Gastroesophageal sphincter (tissue), 4 donors: ENCODE measurements at regions not wholly inside any gene's neighbourhood (a gene's known extent, or its start where the extent isn't known, plus 50 kb on each side); places are given as distances from the start of the nearest gene placed in this dataset.

Experiments
- ATAC-seq: fragments of 150-250 bp; one replicate; pipeline ENCODE4 v1.9.1; 2016; ENCODE audit warnings: mild to moderate bottlenecking, moderate library complexity
- H3K27ac ChIP-seq, 4 donors: fragments of 200-600 bp; sonication (generic) in 3 of 4; 1 replicate in 3 of 4; 2 replicates in 1 of 4; pipeline ENCODE4 v1.5.1; 2016 to 2019
- H3K27me3 ChIP-seq: fragments of 200-600 bp; sonication (generic); one replicate; pipeline ENCODE4 v1.5.1; 2019
- H3K36me3 ChIP-seq, 2 donors: fragments of 200-600 bp; sonication (generic); one replicate each; pipeline ENCODE4 v1.5.1; 2019; ENCODE audit warnings: control low read depth in 1 of 2
- H3K4me1 ChIP-seq, 3 donors: fragments of 200-600 bp; sonication (generic); 1 replicate in 2 of 3; 2 replicates in 1 of 3; pipeline ENCODE4 v1.5.1; 2016 to 2019; ENCODE audit warnings: control low read depth in 2 of 3
- H3K4me3 ChIP-seq, 2 donors: fragments of 200-600 bp; sonication (generic); one replicate each; pipeline ENCODE4 v1.5.1; 2019; ENCODE audit warnings: mild to moderate bottlenecking in 1 of 2, moderate library complexity in 1 of 2
- H3K9me3 ChIP-seq, 3 donors: fragments of 200-600 bp; sonication (generic); one replicate each; pipeline ENCODE4 v1.5.1; 2017 to 2019; ENCODE audit warnings: control low read depth in 2 of 3
- EP300 ChIP-seq: sonication (generic); formaldehyde crosslinking; IDR thresholded peaks from one replicate; pipeline ENCODE4 v1.6.1; 2017; ENCODE audit warnings: antibody characterized with exemption, mild to moderate bottlenecking
- POLR2A ChIP-seq, 2 donors: fragments of 450-650 bp; IDR thresholded peaks; one replicate each; pipeline ENCODE4 v1.6.1; 2017; ENCODE audit warnings: antibody characterized with exemption in 2 of 2, mild to moderate bottlenecking in 2 of 2, moderate library complexity in 1 of 2
- POLR2AphosphoS5 ChIP-seq: sonication (generic); formaldehyde crosslinking; IDR thresholded peaks from one replicate; pipeline ENCODE4 v1.6.1; 2017; ENCODE audit warnings: antibody characterized with exemption
- WGBS, 2 donors: methylation state at CpG; one replicate each; pipeline ENCODE4 v1.1.5; 2018; ENCODE audit warnings: low coverage in 1 of 2; 5-methylcytosine and 5-hydroxymethylcytosine counted together
- TF ChIP-seq, protein P1 (sequence below), 4 experiments: fragments of 200-600 bp in 2 of 4; fragments of 450-650 bp in 2 of 4; sonication (generic) in 1 of 4; IDR thresholded peaks; one replicate each; pipeline ENCODE4 v1.5.1; 2017 to 2019; ENCODE audit warnings: antibody characterized with exemption in 4 of 4, mild to moderate bottlenecking in 2 of 4, moderate library complexity in 2 of 4

DNA sequence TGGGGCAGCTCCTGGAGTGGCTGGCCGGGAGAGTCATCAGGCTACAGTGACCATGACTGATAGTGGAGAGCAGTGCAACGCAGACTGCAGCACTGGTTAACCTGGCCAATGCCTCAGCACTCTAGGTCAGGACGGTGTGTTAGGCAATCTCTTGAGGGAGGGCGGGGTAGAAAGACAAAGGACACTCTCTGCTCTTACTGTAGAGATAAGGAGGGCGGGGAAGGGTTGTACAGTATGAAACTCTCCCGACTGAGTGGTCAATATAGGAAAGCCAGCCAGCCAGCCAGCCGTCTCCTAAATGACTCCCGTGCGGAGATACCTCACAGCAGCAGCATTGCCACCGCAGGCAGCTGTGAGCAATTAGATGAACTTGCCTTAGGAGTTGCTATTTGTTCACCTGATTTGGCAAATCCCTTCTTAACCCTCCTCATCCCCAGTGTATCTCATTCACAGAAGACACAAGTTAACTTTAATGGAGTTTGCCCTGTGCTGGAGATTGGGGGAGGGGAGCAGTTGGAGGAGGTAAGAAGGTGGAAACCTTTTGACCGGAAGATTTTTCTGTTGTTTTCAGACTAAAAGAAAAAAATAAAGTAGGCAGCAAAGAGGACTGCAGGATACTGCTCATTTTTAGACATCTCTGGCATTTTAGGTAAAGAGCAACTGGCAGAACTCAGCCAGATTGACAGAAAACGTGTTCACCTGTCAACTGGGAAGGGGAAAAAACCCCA is 330.5 kb downstream of the HNRNPD start:
- H3K36me3 ChIP-seq = no peaks in the 10 kb centered on the region
- no peak for ATAC-seq
- peaks cover 14% of the 10 kb centered on the region for H3K27me3 ChIP-seq
- 42 to 65% methylated on average over 3 to 8 of the region's 12 CpGs for WGBS, 2 donors
- peak overlapping the region in 1 of 2 donors; percentile 58 for H3K4me3 ChIP-seq
- H3K9me3 ChIP-seq = peaks cover 0 to 2% (median 0%) of the 10 kb centered on the region in 3 donors
- no peak overlapping the region for H3K27ac ChIP-seq
- TF ChIP-seq POLR2A (IDR thresholded peaks at IDR 0.05) = no peak
- TF ChIP-seq EP300 = no peak
- no peak for TF ChIP-seq POLR2AphosphoS5
- TF ChIP-seq, protein P1, sequence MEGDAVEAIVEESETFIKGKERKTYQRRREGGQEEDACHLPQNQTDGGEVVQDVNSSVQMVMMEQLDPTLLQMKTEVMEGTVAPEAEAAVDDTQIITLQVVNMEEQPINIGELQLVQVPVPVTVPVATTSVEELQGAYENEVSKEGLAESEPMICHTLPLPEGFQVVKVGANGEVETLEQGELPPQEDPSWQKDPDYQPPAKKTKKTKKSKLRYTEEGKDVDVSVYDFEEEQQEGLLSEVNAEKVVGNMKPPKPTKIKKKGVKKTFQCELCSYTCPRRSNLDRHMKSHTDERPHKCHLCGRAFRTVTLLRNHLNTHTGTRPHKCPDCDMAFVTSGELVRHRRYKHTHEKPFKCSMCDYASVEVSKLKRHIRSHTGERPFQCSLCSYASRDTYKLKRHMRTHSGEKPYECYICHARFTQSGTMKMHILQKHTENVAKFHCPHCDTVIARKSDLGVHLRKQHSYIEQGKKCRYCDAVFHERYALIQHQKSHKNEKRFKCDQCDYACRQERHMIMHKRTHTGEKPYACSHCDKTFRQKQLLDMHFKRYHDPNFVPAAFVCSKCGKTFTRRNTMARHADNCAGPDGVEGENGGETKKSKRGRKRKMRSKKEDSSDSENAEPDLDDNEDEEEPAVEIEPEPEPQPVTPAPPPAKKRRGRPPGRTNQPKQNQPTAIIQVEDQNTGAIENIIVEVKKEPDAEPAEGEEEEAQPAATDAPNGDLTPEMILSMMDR (IDR thresholded peaks at IDR 0.05) = no peak
- H3K4me1 ChIP-seq = peaks cover 0 to 18% (median 3%) of the 10 kb centered on the region in 3 donors

DNA sequence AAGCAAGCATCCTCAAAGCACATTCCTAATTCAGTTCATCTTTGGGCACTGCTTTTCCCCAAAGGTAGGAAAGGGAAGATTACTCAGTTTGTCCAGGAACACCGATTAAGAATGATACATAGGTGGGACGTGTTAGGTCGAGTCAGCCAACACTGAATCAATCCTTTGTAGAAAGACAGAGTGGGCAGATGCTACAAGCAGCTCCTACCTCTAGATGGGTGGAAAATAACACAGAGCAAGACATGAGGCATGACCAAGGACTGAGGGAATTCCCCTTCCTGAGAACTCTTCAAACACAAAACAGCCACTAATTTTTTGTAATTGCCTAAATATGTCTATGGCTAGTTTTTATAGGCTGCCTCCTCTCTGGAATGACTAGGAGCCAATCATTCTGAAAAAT is 331.7 kb downstream of the HNRNPD start:
- peaks cover 14% of the 10 kb centered on the region for H3K27me3 ChIP-seq
- H3K9me3 ChIP-seq = no peaks in the 10 kb centered on the region
- TF ChIP-seq, protein P1 (IDR thresholded peaks at IDR 0.05) = no peak
- TF ChIP-seq POLR2A (IDR thresholded peaks at IDR 0.05) (no peak), EP300 (no peak), POLR2AphosphoS5 (no peak)
- ATAC-seq = no peak
- H3K4me3 ChIP-seq = no peak overlapping the region
- WGBS, 2 donors = 60 to 65% methylated on average over 3 of the region's 3 CpGs
- H3K36me3 ChIP-seq = no peaks in the 10 kb centered on the region
- H3K27ac ChIP-seq = no peak overlapping the region
- H3K4me1 ChIP-seq = peaks cover 0 to 18% (median 3%) of the 10 kb centered on the region in 3 donors

GRCh38 chr4:82038936-82039335 is 334.9 kb downstream of the HNRNPD start:
- Histone ChIP-seq H3K27ac (no peak overlapping the region), H3K4me1 (peaks cover 0 to 8% (median 3%) of the 10 kb centered on the region in 3 donors), H3K9me3 (no peaks in the 10 kb centered on the region), H3K4me3 (no peak overlapping the region), H3K36me3 (no peaks in the 10 kb centered on the region), H3K27me3 (peaks cover 9% of the 10 kb centered on the region)
- 56 to 67% methylated on average over 1 to 2 of the region's 2 CpGs for WGBS, 2 donors
- ATAC-seq = no peak
- TF ChIP-seq, protein P1 (IDR thresholded peaks at IDR 0.05) = no peak
- TF ChIP-seq EP300 (no peak), POLR2AphosphoS5 (no peak), POLR2A (IDR thresholded peaks at IDR 0.05) (no peak)

- Histone ChIP-seq H3K27ac (no peak overlapping the region), H3K9me3 (no peaks in the 10 kb centered on the region), H3K27me3 (no peaks in the 10 kb centered on the region), H3K4me3 (no peak overlapping the region), H3K36me3 (no peaks in the 10 kb centered on the region), H3K4me1 (no peaks in the 10 kb centered on the region)
- TF ChIP-seq EP300 = no peak
- no peak for ATAC-seq
- WGBS, 2 donors = 0 to 44% methylated on average over 1 of the region's 1 CpG
Observed at GRCh38 chr4:82036181-82036580, 337.6 kb downstream of the HNRNPD start.

DNA sequence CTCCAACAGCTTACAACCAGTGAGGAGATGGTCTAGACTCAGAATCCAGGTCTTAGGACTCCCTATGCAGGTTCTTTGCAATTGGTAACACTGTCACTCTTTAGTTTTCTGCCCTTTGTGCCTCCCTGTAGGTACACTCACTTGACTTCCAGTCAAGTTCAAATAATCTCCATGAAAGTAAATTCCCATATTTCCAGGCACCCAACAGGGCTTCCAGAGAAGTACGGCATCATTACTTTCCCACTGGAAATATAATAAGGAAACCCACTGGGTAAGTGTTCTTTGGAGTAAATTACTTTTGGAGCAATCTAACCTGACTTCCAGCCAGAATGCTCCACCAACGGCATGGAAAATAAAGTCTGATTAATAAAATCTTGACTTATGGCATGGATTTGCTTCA is 338.9 kb downstream of the HNRNPD start:
- H3K36me3 ChIP-seq = no peaks in the 10 kb centered on the region
- no peak for ATAC-seq
- 88 to 100% methylated on average over 1 to 2 of the region's 2 CpGs for WGBS, 2 donors
- TF ChIP-seq POLR2AphosphoS5 = no peak
- no peak for TF ChIP-seq EP300
- TF ChIP-seq, protein P1 (IDR thresholded peaks at IDR 0.05) = no peak
- no peak for TF ChIP-seq POLR2A (IDR thresholded peaks at IDR 0.05)
- no peaks in the 10 kb centered on the region for H3K27me3 ChIP-seq
- H3K9me3 ChIP-seq = no peaks in the 10 kb centered on the region
- no peak overlapping the region for H3K4me3 ChIP-seq
- H3K27ac ChIP-seq = no peak overlapping the region
- H3K4me1 ChIP-seq = no peaks in the 10 kb centered on the region
